ENCODE measurements at regions not wholly inside any gene's neighbourhood (a gene's known extent, or its start where the extent isn't known, plus 50 kb on each side); places are given as distances from the start of the nearest gene placed in this dataset.

DNA sequence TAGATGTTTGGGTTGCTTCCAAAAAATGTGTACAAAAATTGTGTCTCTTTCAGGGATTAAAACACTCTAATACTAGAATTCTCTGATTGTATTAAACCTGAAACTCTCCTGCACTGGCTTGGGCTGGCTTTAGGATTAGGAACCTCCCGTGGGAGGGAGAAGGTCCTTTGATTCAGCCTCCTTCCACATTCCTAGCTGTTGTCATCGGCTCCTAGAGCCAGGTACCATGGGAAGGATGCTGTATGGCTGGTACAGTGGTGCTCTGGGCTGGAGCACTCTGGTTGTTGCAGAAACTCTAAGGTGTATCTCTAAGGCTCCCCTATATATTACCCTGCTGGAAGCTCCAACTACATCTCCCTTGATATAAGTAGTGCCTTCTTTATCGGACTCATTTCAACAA lies 245.2 kb upstream of the FOXK1 start:
- TF ChIP-seq, protein P1, sequence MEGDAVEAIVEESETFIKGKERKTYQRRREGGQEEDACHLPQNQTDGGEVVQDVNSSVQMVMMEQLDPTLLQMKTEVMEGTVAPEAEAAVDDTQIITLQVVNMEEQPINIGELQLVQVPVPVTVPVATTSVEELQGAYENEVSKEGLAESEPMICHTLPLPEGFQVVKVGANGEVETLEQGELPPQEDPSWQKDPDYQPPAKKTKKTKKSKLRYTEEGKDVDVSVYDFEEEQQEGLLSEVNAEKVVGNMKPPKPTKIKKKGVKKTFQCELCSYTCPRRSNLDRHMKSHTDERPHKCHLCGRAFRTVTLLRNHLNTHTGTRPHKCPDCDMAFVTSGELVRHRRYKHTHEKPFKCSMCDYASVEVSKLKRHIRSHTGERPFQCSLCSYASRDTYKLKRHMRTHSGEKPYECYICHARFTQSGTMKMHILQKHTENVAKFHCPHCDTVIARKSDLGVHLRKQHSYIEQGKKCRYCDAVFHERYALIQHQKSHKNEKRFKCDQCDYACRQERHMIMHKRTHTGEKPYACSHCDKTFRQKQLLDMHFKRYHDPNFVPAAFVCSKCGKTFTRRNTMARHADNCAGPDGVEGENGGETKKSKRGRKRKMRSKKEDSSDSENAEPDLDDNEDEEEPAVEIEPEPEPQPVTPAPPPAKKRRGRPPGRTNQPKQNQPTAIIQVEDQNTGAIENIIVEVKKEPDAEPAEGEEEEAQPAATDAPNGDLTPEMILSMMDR (conservative IDR thresholded peaks at IDR 0.05): no peak
- Mint-ChIP-seq H3K9me3 (no peaks in the 10 kb centered on the region), H3K4me1 (peaks cover 7% of the 10 kb centered on the region), H3K27ac (ENCODE audit: unreplicated experiment) (no peak overlapping the region), H3K36me3 (ENCODE audit: low read depth) (peaks cover 2% of the 10 kb centered on the region), H3K27me3 (ENCODE audit: low read depth) (peaks cover 62% of the 10 kb centered on the region), H3K4me3 (no peak overlapping the region)
- DNase-seq (ENCODE audit: low read depth, low spot score): no peak

DNA sequence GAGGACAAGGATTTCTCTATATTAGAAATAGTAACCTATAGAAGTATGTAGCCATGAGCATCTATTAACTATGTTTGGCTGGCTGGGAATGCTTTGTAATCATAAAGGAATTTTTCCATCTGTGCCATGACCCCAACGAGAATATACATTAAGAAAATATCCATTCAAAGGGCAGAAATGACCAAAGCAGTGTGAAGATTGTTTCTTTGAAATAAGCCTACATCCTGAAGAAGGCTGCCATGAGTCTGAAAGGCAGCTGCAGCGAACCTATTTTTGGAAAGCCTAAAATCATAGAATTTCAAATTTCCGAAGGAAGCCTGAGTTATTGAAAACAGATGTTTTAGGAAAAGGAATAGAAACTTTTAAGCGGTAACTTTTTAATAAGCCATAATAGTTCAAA lies 244.2 kb upstream of the FOXK1 start:
- H3K27ac Mint-ChIP-seq (ENCODE audit: unreplicated experiment): no peak overlapping the region
- no peaks in the 10 kb centered on the region for H3K9me3 Mint-ChIP-seq
- peaks cover 7% of the 10 kb centered on the region for H3K4me1 Mint-ChIP-seq
- no peak overlapping the region for H3K4me3 Mint-ChIP-seq
- H3K27me3 Mint-ChIP-seq (ENCODE audit: low read depth): peaks cover 60% of the 10 kb centered on the region
- no peak for DNase-seq (ENCODE audit: low read depth, low spot score)
- TF ChIP-seq, protein P1 (conservative IDR thresholded peaks at IDR 0.05): no peak
- H3K36me3 Mint-ChIP-seq (ENCODE audit: low read depth): peaks cover 2% of the 10 kb centered on the region

DNA sequence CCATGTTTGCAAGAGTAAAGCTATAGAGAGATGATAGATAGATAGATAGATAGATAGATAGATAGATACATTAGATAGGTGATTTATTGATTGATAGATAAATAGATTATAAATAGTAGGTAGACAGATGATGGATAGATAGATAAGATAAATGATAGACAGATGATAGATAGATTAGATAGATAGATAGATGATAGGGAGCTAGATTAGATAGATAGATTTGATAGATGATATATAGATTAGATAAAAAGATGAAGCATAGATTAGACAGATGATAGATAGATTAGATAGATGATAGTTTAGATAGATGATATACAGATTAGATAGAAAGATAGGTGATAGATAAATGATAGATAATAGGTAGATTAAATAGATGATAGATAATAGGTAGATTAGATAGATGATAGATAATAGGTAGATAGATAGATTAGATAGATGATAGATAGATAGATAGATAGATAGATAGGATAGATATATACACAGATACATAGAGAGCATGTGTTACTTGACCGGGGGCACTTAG lies 243.3 kb upstream of the FOXK1 start:
- H3K27me3 Mint-ChIP-seq (ENCODE audit: low read depth): peaks cover 60% of the 10 kb centered on the region
- TF ChIP-seq, protein P1 (conservative IDR thresholded peaks at IDR 0.05): no peak
- no peak overlapping the region for H3K4me3 Mint-ChIP-seq
- H3K4me1 Mint-ChIP-seq: peaks cover 6% of the 10 kb centered on the region
- peaks cover 1% of the 10 kb centered on the region for H3K36me3 Mint-ChIP-seq (ENCODE audit: low read depth)
- no peak overlapping the region for H3K27ac Mint-ChIP-seq (ENCODE audit: unreplicated experiment)
- no peaks in the 10 kb centered on the region for H3K9me3 Mint-ChIP-seq
- no peak for DNase-seq (ENCODE audit: low read depth, low spot score)

DNA sequence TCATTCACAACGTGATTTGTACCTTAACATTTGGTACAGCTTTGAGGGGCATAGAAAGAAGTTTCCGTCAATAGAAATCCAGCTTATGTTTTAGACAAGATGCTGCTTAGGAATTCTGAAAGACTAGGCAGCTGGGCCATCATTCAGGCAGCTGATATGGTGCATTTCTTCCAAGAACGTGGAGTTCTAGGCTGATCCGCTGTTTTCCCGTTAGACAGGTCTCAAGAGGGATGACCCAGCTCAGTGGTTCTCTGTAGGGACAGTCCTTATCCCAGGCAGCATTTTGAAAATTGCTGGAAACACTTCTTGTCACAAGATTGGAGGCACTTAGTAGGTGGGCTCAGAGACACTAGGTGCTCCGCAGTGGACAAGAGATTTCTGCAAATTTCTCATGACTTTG lies 242.7 kb upstream of the FOXK1 start:
- H3K27ac Mint-ChIP-seq (ENCODE audit: unreplicated experiment): no peak overlapping the region
- H3K27me3 Mint-ChIP-seq (ENCODE audit: low read depth): peaks cover 58% of the 10 kb centered on the region
- TF ChIP-seq, protein P1 (conservative IDR thresholded peaks at IDR 0.05): no peak
- no peak overlapping the region for H3K4me3 Mint-ChIP-seq
- no peaks in the 10 kb centered on the region for H3K9me3 Mint-ChIP-seq
- no peaks in the 10 kb centered on the region for H3K36me3 Mint-ChIP-seq (ENCODE audit: low read depth)
- DNase-seq (ENCODE audit: low read depth, low spot score): no peak
- H3K4me1 Mint-ChIP-seq: no peaks in the 10 kb centered on the region

DNA sequence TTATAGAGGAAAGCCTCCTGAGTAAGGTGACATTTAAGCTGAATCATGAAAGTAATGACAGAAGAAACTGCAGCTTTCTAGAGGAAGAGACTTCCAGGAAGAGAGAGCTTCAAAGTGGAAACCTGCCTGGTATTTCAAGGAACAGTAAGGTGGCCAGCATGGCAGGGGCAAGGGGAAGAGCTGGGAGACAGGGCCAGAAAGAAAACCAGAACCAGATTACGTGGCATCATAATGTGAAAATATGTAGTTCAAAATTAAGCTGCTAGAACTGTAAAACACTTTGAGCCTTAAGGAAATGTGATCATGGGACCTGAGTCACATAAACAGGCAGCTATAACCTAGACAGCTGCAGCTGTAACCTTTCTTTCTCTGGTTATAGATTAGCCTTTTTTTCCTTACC lies 238.0 kb upstream of the FOXK1 start:
- Mint-ChIP-seq H3K27me3 (ENCODE audit: low read depth) (peaks cover 19% of the 10 kb centered on the region), H3K4me3 (no peak overlapping the region), H3K9me3 (no peaks in the 10 kb centered on the region), H3K27ac (ENCODE audit: unreplicated experiment) (no peak overlapping the region), H3K4me1 (no peaks in the 10 kb centered on the region), H3K36me3 (ENCODE audit: low read depth) (no peaks in the 10 kb centered on the region)
- no peak for DNase-seq (ENCODE audit: low read depth, low spot score)
- TF ChIP-seq, protein P1 (conservative IDR thresholded peaks at IDR 0.05): no peak

DNA sequence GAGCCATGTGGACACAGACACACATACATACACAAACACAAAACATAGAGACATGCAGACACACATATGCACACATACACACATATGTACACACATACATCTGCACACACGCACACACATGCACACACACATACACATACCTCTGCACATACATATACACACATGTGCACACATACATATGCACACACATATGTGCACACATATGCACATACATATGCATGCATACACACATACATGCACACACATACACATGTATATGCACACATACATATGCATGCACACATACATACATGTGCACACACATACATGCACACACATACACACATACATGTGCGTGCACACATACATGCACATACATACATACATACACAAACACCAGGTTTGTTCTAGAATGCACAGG lies 236.3 kb upstream of the FOXK1 start:
- Mint-ChIP-seq H3K4me1 (no peaks in the 10 kb centered on the region), H3K9me3 (no peaks in the 10 kb centered on the region), H3K27me3 (ENCODE audit: low read depth) (peaks cover 10% of the 10 kb centered on the region), H3K36me3 (ENCODE audit: low read depth) (no peaks in the 10 kb centered on the region), H3K4me3 (no peak overlapping the region), H3K27ac (ENCODE audit: unreplicated experiment) (no peak overlapping the region)
- TF ChIP-seq, protein P1 (conservative IDR thresholded peaks at IDR 0.05): no peak
- no peak for DNase-seq (ENCODE audit: low read depth, low spot score)
